ENCODE measurements at regions not wholly inside any gene's neighbourhood (a gene's known extent, or its start where the extent isn't known, plus 50 kb on each side); places are given as distances from the start of the nearest gene placed in this dataset.

- TF ChIP-seq RBM39 (IDR thresholded peaks at IDR 0.05; ENCODE audit: low read depth, low read length, poor library complexity, severe bottlenecking) (no peak), BRF2 (CRISPR knock-in tag; IDR thresholded peaks at IDR 0.05) (no peak), TAF1 (CRISPR knock-in tag; IDR thresholded peaks at IDR 0.05) (no peak), ZBTB33 (CRISPR knock-in tag; IDR thresholded peaks at IDR 0.05) (no peak), FOXJ3 (CRISPR knock-in tag; IDR thresholded peaks at IDR 0.05; ENCODE audit: borderline replicate concordance) (no peak)
- TF ChIP-seq, protein P1, sequence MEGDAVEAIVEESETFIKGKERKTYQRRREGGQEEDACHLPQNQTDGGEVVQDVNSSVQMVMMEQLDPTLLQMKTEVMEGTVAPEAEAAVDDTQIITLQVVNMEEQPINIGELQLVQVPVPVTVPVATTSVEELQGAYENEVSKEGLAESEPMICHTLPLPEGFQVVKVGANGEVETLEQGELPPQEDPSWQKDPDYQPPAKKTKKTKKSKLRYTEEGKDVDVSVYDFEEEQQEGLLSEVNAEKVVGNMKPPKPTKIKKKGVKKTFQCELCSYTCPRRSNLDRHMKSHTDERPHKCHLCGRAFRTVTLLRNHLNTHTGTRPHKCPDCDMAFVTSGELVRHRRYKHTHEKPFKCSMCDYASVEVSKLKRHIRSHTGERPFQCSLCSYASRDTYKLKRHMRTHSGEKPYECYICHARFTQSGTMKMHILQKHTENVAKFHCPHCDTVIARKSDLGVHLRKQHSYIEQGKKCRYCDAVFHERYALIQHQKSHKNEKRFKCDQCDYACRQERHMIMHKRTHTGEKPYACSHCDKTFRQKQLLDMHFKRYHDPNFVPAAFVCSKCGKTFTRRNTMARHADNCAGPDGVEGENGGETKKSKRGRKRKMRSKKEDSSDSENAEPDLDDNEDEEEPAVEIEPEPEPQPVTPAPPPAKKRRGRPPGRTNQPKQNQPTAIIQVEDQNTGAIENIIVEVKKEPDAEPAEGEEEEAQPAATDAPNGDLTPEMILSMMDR (CRISPR knock-in tag; IDR thresholded peaks at IDR 0.05) = no peak
- TF ChIP-seq, protein P2, sequence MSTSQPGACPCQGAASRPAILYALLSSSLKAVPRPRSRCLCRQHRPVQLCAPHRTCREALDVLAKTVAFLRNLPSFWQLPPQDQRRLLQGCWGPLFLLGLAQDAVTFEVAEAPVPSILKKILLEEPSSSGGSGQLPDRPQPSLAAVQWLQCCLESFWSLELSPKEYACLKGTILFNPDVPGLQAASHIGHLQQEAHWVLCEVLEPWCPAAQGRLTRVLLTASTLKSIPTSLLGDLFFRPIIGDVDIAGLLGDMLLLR (CRISPR knock-in tag; IDR thresholded peaks at IDR 0.05) = no peak
These were observed 536.3 kb downstream of the TFAP2A start for GRCh38 chr6:9878535-9878934.

Data from HepG2 (cell line).